HepG2 (cell line): ENCODE measurements at regions not wholly inside any gene's neighbourhood (a gene's known extent, or its start where the extent isn't known, plus 50 kb on each side); places are given as distances from the start of the nearest gene placed in this dataset.

ENCODE experiments used
- ATF7 ChIP-seq, 2 experiments: fragments of 450-650 bp in 1 of 2; sonication (generic) in 1 of 2; formaldehyde crosslinking in 1 of 2; IDR thresholded peaks; 2 replicates each; pipeline versions ENCODE4 v1.4.0 to v1.6.1; 2016 to 2020; ENCODE audit warnings: antibody characterized with exemption in 1 of 2, mild to moderate bottlenecking in 1 of 2, missing genetic modification reagents in 1 of 2
- CBX5 ChIP-seq: sonication (generic); formaldehyde crosslinking; IDR thresholded peaks from 2 replicates; pipeline ENCODE4 v1.4.0; 2020; ENCODE audit warnings: missing genetic modification reagents, borderline replicate concordance
- GABPA ChIP-seq, 2 experiments: IDR thresholded peaks; 2 replicates each; pipeline ENCODE4 v1.6.1; 2011 to 2016; ENCODE audit warnings: low read depth in 2 of 2, low read length in 1 of 2, missing biosample characterization in 1 of 2, missing genetic modification characterization in 1 of 2
- GTF2F1 ChIP-seq: fragments of 150-350 bp; IDR thresholded peaks from 2 replicates; pipeline ENCODE4 v1.6.1; 2014; ENCODE audit warnings: low read length
- HIC2 ChIP-seq: sonication (generic); formaldehyde crosslinking; IDR thresholded peaks from 2 replicates; pipeline ENCODE4 v1.9.0; 2022; ENCODE audit warnings: low read depth, missing genetic modification reagents
- HNRNPLL ChIP-seq: fragments of 200-400 bp; formaldehyde crosslinking; IDR thresholded peaks from 2 replicates; pipeline ENCODE4 v1.6.1; 2017; ENCODE audit warnings: mild to moderate bottlenecking, low read depth, low read length; ENCODE audit not compliant: poor library complexity, severe bottlenecking
- IRX3 ChIP-seq: sonication (generic); formaldehyde crosslinking; IDR thresholded peaks from 2 replicates; pipeline ENCODE4 v1.8.1; 2023; ENCODE audit warnings: mild to moderate bottlenecking, low read depth, missing genetic modification reagents, borderline replicate concordance
- NFYC ChIP-seq: IDR thresholded peaks from 2 replicates; pipeline ENCODE4 v1.6.1; 2016; ENCODE audit warnings: missing genetic modification reagents, missing compliant biosample characterization
- NR2F6 ChIP-seq, 2 experiments: IDR thresholded peaks; 2 replicates each; pipeline ENCODE4 v1.6.1; 2016; ENCODE audit warnings: antibody characterized with exemption in 1 of 2, mild to moderate bottlenecking in 1 of 2
- PLSCR1 ChIP-seq: sonication (generic); formaldehyde crosslinking; IDR thresholded peaks from 2 replicates; pipeline ENCODE4 v1.5.0; 2020; ENCODE audit warnings: missing genetic modification reagents, mild to moderate bottlenecking, borderline replicate concordance
- PRDM4 ChIP-seq: sonication (generic); formaldehyde crosslinking; IDR thresholded peaks from 2 replicates; pipeline ENCODE4 v1.9.0; 2021; ENCODE audit warnings: missing genetic modification reagents, borderline replicate concordance
- RARG ChIP-seq: sonication (generic); formaldehyde crosslinking; IDR thresholded peaks from 2 replicates; pipeline ENCODE4 v1.4.0; 2020; ENCODE audit warnings: low read depth, mild to moderate bottlenecking, missing genetic modification reagents
- SIN3B ChIP-seq: fragments of 150-350 bp; IDR thresholded peaks from 2 replicates; pipeline ENCODE4 v1.6.1; 2014; ENCODE audit warnings: low read length
- SP5 ChIP-seq: IDR thresholded peaks from 2 replicates; pipeline ENCODE4 v1.6.1; 2016; ENCODE audit warnings: low read depth, borderline replicate concordance
- U2AF2 ChIP-seq: fragments of 200-400 bp; formaldehyde crosslinking; IDR thresholded peaks from 2 replicates; pipeline ENCODE4 v1.6.1; 2017; ENCODE audit warnings: low read depth, mild to moderate bottlenecking, low read length
- ZFX ChIP-seq: sonication (generic); formaldehyde crosslinking; IDR thresholded peaks from 2 replicates; pipeline ENCODE4 v1.4.0; 2020; ENCODE audit warnings: mild to moderate bottlenecking, low read depth, missing genetic modification reagents, moderate library complexity
- ZIK1 ChIP-seq: sonication (generic); formaldehyde crosslinking; IDR thresholded peaks from 2 replicates; pipeline ENCODE4 v1.5.0; 2020; ENCODE audit warnings: mild to moderate bottlenecking, low read depth, missing genetic modification reagents, borderline replicate concordance
- ZNF337 ChIP-seq: sonication (generic); formaldehyde crosslinking; IDR thresholded peaks from 2 replicates; pipeline ENCODE4 v1.5.1; 2020; ENCODE audit warnings: missing genetic modification reagents, low read depth, mild to moderate bottlenecking, borderline replicate concordance
- ZNF343 ChIP-seq: sonication (generic); formaldehyde crosslinking; IDR thresholded peaks from 2 replicates; pipeline ENCODE4 v1.4.0; 2020; ENCODE audit warnings: mild to moderate bottlenecking, missing genetic modification reagents
- ZNF383 ChIP-seq: sonication (generic); formaldehyde crosslinking; IDR thresholded peaks from 2 replicates; pipeline ENCODE4 v1.4.0; 2020; ENCODE audit warnings: missing genetic modification reagents, mild to moderate bottlenecking, borderline replicate concordance
- ZNF546 ChIP-seq: sonication (generic); formaldehyde crosslinking; conservative IDR thresholded peaks from 2 replicates; pipeline ENCODE4 v1.8.1; 2023; ENCODE audit warnings: mild to moderate bottlenecking, missing genetic modification reagents
- ZNF549 ChIP-seq: sonication (generic); formaldehyde crosslinking; IDR thresholded peaks from 2 replicates; pipeline ENCODE4 v1.5.0; 2020; ENCODE audit warnings: missing genetic modification reagents
- ZNF576 ChIP-seq: sonication (generic); formaldehyde crosslinking; IDR thresholded peaks from 2 replicates; pipeline ENCODE4 v1.4.0; 2020; ENCODE audit warnings: mild to moderate bottlenecking, missing genetic modification reagents
- ZNF607 ChIP-seq: sonication (generic); formaldehyde crosslinking; IDR thresholded peaks from 2 replicates; pipeline ENCODE4 v1.5.1; 2020; ENCODE audit warnings: missing genetic modification reagents, mild to moderate bottlenecking, borderline replicate concordance
- ZNF850 ChIP-seq: sonication (generic); formaldehyde crosslinking; conservative IDR thresholded peaks from 2 replicates; pipeline ENCODE4 v1.9.0; 2021; ENCODE audit warnings: mild to moderate bottlenecking, missing genetic modification reagents

GRCh38 chr2:67057901-67058703, 339.0 kb upstream of the ETAA1 start (continued):
- TF ChIP-seq ZNF576 (CRISPR knock-in tag): no peak
- no peak for TF ChIP-seq PRDM4 (CRISPR knock-in tag)
- no peak for TF ChIP-seq NFYC (CRISPR knock-in tag)
- no peak for TF ChIP-seq HIC2 (CRISPR knock-in tag)
- TF ChIP-seq ZNF850 (CRISPR knock-in tag): no peak
- no peak for TF ChIP-seq IRX3
- TF ChIP-seq SP5 (CRISPR knock-in tag): no peak
- TF ChIP-seq ZNF337 (CRISPR knock-in tag): no peak
- no peak for TF ChIP-seq RARG
- TF ChIP-seq ZNF383 (CRISPR knock-in tag): no peak
- no peak for TF ChIP-seq ZNF343 (CRISPR knock-in tag)
- TF ChIP-seq GTF2F1: no peak
- TF ChIP-seq U2AF2: no peak
- no peak for TF ChIP-seq ATF7 (IDR thresholded peaks at IDR 0.05)
- no peak for TF ChIP-seq ATF7 (CRISPR knock-in tag; IDR thresholded peaks at IDR 0.05)
- no peak for TF ChIP-seq PLSCR1 (CRISPR knock-in tag)
- TF ChIP-seq GABPA (IDR thresholded peaks at IDR 0.05; ENCODE audit: low read depth, low read length): no peak
- TF ChIP-seq GABPA (CRISPR knock-in tag; IDR thresholded peaks at IDR 0.05; ENCODE audit: low read depth): no peak
- TF ChIP-seq HNRNPLL: no peak
- TF ChIP-seq NR2F6 (IDR thresholded peaks at IDR 0.05): no peak
- peak; percentile 52; the same call in 1 of the 2 replicates for TF ChIP-seq NR2F6 (CRISPR knock-in tag; IDR thresholded peaks at IDR 0.05)
- no peak for TF ChIP-seq SIN3B
- no peak for TF ChIP-seq ZIK1 (CRISPR knock-in tag)
- TF ChIP-seq ZNF546 (CRISPR knock-in tag): no peak
- TF ChIP-seq ZFX (CRISPR knock-in tag): no peak
- TF ChIP-seq ZNF549 (CRISPR knock-in tag): no peak
- no peak for TF ChIP-seq ZNF607
- no peak for TF ChIP-seq CBX5 (CRISPR knock-in tag)
